ENCODE measurements at regions not wholly inside any gene's neighbourhood (a gene's known extent, or its start where the extent isn't known, plus 50 kb on each side); places are given as distances from the start of the nearest gene placed in this dataset.

DNA sequence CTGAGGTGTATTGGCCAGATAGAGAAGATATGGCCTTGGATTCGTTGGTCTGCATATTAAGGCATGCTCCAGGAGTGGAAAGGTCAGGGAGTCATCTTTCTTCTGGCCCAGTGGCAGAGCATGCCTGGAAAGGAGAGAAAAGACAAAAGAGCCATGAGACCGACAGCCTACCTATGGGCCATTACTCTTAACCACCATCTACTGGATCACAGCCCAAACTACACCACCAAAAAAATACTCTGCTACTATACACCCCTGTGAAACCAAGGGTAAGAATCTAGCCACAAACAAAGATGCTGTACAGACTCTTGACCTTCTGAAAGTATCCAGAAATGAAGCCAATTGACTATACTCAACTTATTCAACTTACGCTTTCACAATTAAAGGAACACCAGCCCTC lies 96.1 kb upstream of the PLSCR5 start:
- TF ChIP-seq, protein P1, sequence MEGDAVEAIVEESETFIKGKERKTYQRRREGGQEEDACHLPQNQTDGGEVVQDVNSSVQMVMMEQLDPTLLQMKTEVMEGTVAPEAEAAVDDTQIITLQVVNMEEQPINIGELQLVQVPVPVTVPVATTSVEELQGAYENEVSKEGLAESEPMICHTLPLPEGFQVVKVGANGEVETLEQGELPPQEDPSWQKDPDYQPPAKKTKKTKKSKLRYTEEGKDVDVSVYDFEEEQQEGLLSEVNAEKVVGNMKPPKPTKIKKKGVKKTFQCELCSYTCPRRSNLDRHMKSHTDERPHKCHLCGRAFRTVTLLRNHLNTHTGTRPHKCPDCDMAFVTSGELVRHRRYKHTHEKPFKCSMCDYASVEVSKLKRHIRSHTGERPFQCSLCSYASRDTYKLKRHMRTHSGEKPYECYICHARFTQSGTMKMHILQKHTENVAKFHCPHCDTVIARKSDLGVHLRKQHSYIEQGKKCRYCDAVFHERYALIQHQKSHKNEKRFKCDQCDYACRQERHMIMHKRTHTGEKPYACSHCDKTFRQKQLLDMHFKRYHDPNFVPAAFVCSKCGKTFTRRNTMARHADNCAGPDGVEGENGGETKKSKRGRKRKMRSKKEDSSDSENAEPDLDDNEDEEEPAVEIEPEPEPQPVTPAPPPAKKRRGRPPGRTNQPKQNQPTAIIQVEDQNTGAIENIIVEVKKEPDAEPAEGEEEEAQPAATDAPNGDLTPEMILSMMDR (IDR thresholded peaks at IDR 0.05; ENCODE audit: low read depth, low read length, poor library complexity, severe bottlenecking) = no peak
- TF ChIP-seq EZH2phosphoT487 (IDR thresholded peaks at IDR 0.05; ENCODE audit: borderline replicate concordance, low read length) = no peak

All from DOHH2 (cell line).